Head of caudate nucleus (tissue), 42 donors: ENCODE measurements at regions not wholly inside any gene's neighbourhood (a gene's known extent, or its start where the extent isn't known, plus 50 kb on each side); places are given as distances from the start of the nearest gene placed in this dataset.

Experiments
- DNase-seq, 42 donors: peaks; one replicate each; pipeline versions ENCODE4 v3.0.0 to v3.0.0-alpha.2; 2020 to 2021; ENCODE audit warnings: mixed read lengths in 7 of 42
- intact Hi-C: fragments of 100-400 bp; cut with DNase I; formaldehyde crosslinking; loops from one replicate; pipeline ENCODE4 v1.15.0; 2022

DNA sequence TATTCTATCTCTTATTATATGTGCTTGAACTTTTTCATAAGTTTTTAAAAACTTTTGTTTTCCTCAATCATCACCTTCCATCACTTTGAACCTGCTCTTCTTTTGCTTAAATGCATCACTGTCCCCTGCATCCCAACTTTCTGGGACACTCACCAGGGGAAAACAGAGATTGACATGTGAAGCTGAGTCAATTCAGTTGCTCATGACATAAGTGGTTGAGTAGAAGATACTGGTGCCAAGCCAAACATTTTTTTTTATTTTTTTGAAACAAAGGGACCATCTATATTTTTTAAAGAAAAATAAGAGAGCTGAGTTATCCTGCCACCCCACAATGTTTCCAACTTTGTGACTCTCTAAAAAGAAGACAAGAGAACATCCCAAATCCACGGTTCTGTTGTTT is 61.8 kb upstream of the AHR start:
- intact Hi-C loops, result no loop called here
- DNase-seq, result no peak

GRCh38 chr7:17239046-17239445 is 59.4 kb upstream of the AHR start:
- intact Hi-C loops, result no loop called here
- no peak for DNase-seq

GRCh38 chr7:17239683-17240521 is 58.5 kb upstream of the AHR start:
- intact Hi-C loops, result no loop called here
- DNase-seq, result no peak

- intact Hi-C loops, result no loop called here
- DNase-seq, result no peak
These were observed 55.9 kb upstream of the AHR start for GRCh38 chr7:17242504-17242903.

DNA sequence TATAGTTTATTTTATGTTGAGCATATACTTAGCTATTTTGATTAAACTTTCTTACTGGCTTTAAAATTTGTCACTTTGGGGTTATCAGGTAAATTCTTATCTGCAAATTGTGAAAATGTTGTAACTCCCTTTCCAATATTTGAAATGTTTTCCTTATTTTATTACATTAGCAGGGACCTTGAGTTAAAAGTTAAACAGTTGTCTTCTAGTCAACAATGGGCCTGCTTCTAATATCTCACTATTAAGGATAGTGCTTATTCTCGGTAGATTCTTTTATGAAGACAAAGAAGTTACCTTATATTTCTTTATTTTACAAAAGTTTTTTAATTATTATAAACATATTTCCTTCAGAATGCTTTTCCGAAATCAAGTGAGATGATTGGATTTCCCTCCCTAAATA is 53.7 kb upstream of the AHR start:
- DNase-seq, result no peak
- intact Hi-C loops, result no loop called here

DNA sequence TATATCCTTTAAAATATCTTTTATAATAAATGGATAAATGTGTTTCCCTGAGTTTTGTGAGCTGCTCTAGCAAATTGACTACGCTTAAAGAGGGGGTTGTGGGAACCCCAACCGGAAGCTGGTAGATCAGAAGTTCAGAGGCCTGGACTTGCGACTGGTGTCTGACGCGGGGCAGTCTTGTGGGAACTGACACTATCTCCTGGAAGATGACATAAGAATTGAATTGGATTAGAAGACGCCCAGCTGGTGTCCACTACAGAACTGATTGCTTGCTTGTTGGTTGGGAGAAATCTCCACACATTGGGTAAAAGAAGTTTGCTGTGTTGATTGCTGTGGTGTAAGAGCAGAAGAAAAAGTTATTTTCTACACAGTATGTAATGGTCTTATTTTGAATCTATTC is 51.1 kb upstream of the AHR start:
- intact Hi-C loops, result no loop called here
- DNase-seq, result no peak

- intact Hi-C loops, result no loop called here
- DNase-seq, result no peak
These were observed 49.9 kb upstream of the AHR start for GRCh38 chr7:17248527-17248926.
